ENCODE measurements at regions not wholly inside any gene's neighbourhood (a gene's known extent, or its start where the extent isn't known, plus 50 kb on each side); places are given as distances from the start of the nearest gene placed in this dataset.

GRCh38 chr9:79131246-79131774, 440.5 kb upstream of the TLE4 start:
- TF ChIP-seq, protein P1, sequence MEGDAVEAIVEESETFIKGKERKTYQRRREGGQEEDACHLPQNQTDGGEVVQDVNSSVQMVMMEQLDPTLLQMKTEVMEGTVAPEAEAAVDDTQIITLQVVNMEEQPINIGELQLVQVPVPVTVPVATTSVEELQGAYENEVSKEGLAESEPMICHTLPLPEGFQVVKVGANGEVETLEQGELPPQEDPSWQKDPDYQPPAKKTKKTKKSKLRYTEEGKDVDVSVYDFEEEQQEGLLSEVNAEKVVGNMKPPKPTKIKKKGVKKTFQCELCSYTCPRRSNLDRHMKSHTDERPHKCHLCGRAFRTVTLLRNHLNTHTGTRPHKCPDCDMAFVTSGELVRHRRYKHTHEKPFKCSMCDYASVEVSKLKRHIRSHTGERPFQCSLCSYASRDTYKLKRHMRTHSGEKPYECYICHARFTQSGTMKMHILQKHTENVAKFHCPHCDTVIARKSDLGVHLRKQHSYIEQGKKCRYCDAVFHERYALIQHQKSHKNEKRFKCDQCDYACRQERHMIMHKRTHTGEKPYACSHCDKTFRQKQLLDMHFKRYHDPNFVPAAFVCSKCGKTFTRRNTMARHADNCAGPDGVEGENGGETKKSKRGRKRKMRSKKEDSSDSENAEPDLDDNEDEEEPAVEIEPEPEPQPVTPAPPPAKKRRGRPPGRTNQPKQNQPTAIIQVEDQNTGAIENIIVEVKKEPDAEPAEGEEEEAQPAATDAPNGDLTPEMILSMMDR (IDR thresholded peaks at IDR 0.05; ENCODE audit: control extremely low read depth in 1 of 3, insufficient read depth in 1 of 3, low read depth in 1 of 3, low read length in 3 of 3): no peak
- TF ChIP-seq TAF1 (IDR thresholded peaks at IDR 0.05; ENCODE audit: low read depth, low read length) (no peak), EP300 (IDR thresholded peaks at IDR 0.05; ENCODE audit: borderline replicate concordance in 1 of 2, low read depth in 2 of 2, low read length in 2 of 2) (no peak), BRCA1 (IDR thresholded peaks at IDR 0.05; ENCODE audit: low read depth, low read length) (no peak), JUN (IDR thresholded peaks at IDR 0.05; ENCODE audit: low read depth, low read length) (no peak), POLR2AphosphoS5 (IDR thresholded peaks at IDR 0.05; ENCODE audit: low read depth, low read length) (no peak), EZH2 (IDR thresholded peaks at IDR 0.05; ENCODE audit: low read depth, low read length, severe bottlenecking) (no peak), GTF2F1 (IDR thresholded peaks at IDR 0.05; ENCODE audit: borderline replicate concordance, low read depth, low read length) (no peak), SIN3A (conservative IDR thresholded peaks at IDR 0.05 in 1 of 2, IDR thresholded peaks at IDR 0.05 in 1 of 2; ENCODE audit: low read depth in 1 of 2, low read length in 2 of 2) (no peak), SP2 (IDR thresholded peaks at IDR 0.05; ENCODE audit: low read length) (no peak)
